Left ventricle myocardium superior (tissue), 1 donor: ENCODE measurements at regions not wholly inside any gene's neighbourhood (a gene's known extent, or its start where the extent isn't known, plus 50 kb on each side); places are given as distances from the start of the nearest gene placed in this dataset.
A peak's percentile ranks its signal among the peaks of the same experiment; 100 is the strongest.

Experiments
- ATAC-seq: fragments of 200-7000 bp; cut with Tn5 transposase; one replicate; pipeline ENCODE4 v1.9.1; 2020; ENCODE audit warnings: mild to moderate bottlenecking, moderate library complexity
- DNase-seq: peaks from one replicate; pipeline ENCODE4 v3.0.0-alpha.2; 2020
- intact Hi-C: fragments of 100-400 bp; cut with micrococcal nuclease; formaldehyde crosslinking; loops from one replicate; pipeline ENCODE4 v1.11.0; 2022
- donor health status: DM: no; HTN: yes; CAD: no; lungs with severe emphysema.

GRCh38 chr4:26083987-26084386, 170.0 kb downstream of the SMIM20 start:
- ATAC-seq (no peak), DNase-seq (no peak)
- intact Hi-C loops, result loop anchor here (5.0 kb wide), 1 partner anchor 323 kb away; no protein-coding TSS in a partner anchor

- intact Hi-C loops, result loop anchor here (5.0 kb wide), 1 partner anchor 323 kb away; no protein-coding TSS in a partner anchor
- ATAC-seq, result no peak
- no peak for DNase-seq
These were observed 170.4 kb downstream of the SMIM20 start for GRCh38 chr4:26084414-26084813.

GRCh38 chr4:26085551-26085950, 171.5 kb downstream of the SMIM20 start:
- intact Hi-C loops, result no loop called here
- no peak for ATAC-seq

GRCh38 chr4:26086621-26087441, 172.8 kb downstream of the SMIM20 start:
- no peak for DNase-seq
- intact Hi-C loops, result no loop called here
- peak; percentile 85 for ATAC-seq

More at GRCh38 chr4:26085551-26085950, 171.5 kb downstream of the SMIM20 start:
- no peak for DNase-seq

GRCh38 chr4:26088433-26088928, 174.5 kb downstream of the SMIM20 start:
- ATAC-seq, result peak; percentile 60
- intact Hi-C loops, result no loop called here
- no peak for DNase-seq

- ATAC-seq (no peak), DNase-seq (no peak)
- intact Hi-C loops, result no loop called here
These were observed 179.5 kb downstream of the SMIM20 start for GRCh38 chr4:26093551-26093950.

- DNase-seq (no peak), ATAC-seq (no peak)
- intact Hi-C loops, result no loop called here
These were observed 180.1 kb downstream of the SMIM20 start for GRCh38 chr4:26094076-26094475.

GRCh38 chr4:26094911-26095310, 180.9 kb downstream of the SMIM20 start:
- ATAC-seq, result no peak
- no peak for DNase-seq

GRCh38 chr4:26099967-26100366, 185.9 kb downstream of the SMIM20 start:
- intact Hi-C loops, result no loop called here
- DNase-seq (no peak), ATAC-seq (no peak)

More at GRCh38 chr4:26094911-26095310, 180.9 kb downstream of the SMIM20 start:
- intact Hi-C loops, result no loop called here

GRCh38 chr4:26101011-26101410, 187.0 kb downstream of the SMIM20 start:
- DNase-seq (no peak), ATAC-seq (no peak)
- intact Hi-C loops, result no loop called here

GRCh38 chr4:26104056-26104685, 190.2 kb downstream of the SMIM20 start:
- DNase-seq (no peak), ATAC-seq (no peak)
- intact Hi-C loops, result no loop called here

GRCh38 chr4:26105337-26105736, 191.3 kb downstream of the SMIM20 start:
- DNase-seq (no peak), ATAC-seq (peak; percentile 88)
- intact Hi-C loops, result no loop called here

GRCh38 chr4:26105815-26106699, 192.0 kb downstream of the SMIM20 start:
- DNase-seq (no peak), ATAC-seq (peak; percentile 83)
- intact Hi-C loops, result no loop called here

GRCh38 chr4:26106776-26107175, 192.8 kb downstream of the SMIM20 start:
- DNase-seq (no peak), ATAC-seq (no peak)
- intact Hi-C loops, result no loop called here

GRCh38 chr4:26108054-26108453, 194.0 kb downstream of the SMIM20 start:
- intact Hi-C loops, result no loop called here
- ATAC-seq (no peak), DNase-seq (no peak)

GRCh38 chr4:26110493-26110892, 196.5 kb downstream of the SMIM20 start:
- intact Hi-C loops, result no loop called here
- no peak for ATAC-seq
- no peak for DNase-seq

- no peak for ATAC-seq
- DNase-seq, result no peak
- intact Hi-C loops, result no loop called here
These were observed 199.4 kb downstream of the SMIM20 start for GRCh38 chr4:26113339-26113940.

- ATAC-seq (no peak), DNase-seq (no peak)
- intact Hi-C loops, result no loop called here
These were observed 202.0 kb downstream of the SMIM20 start for GRCh38 chr4:26116057-26116456.
